GM23248 (cell line): ENCODE measurements at regions not wholly inside any gene's neighbourhood (a gene's known extent, or its start where the extent isn't known, plus 50 kb on each side); places are given as distances from the start of the nearest gene placed in this dataset.

Experiments used
- EZH2 ChIP-seq: fragments of 200-600 bp; sonication (generic); IDR thresholded peaks from 2 replicates; pipeline ENCODE4 v1.6.1; 2018; ENCODE audit warnings: antibody characterized with exemption, mild to moderate bottlenecking; ENCODE audit not compliant: insufficient read depth, poor library complexity, severe bottlenecking
- EZH2phosphoT487 ChIP-seq: fragments of 200-600 bp; sonication (generic); IDR thresholded peaks from 2 replicates; pipeline ENCODE4 v1.6.1; 2018; ENCODE audit warnings: antibody characterized with exemption, moderate library complexity, mild to moderate bottlenecking, low read depth; ENCODE audit not compliant: insufficient read depth

- TF ChIP-seq EZH2phosphoT487 (no peak), EZH2 (no peak)
Observed at GRCh38 chr7:50855526-50855925, 72.8 kb upstream of the GRB10 start.
